ENCODE measurements at regions not wholly inside any gene's neighbourhood (a gene's known extent, or its start where the extent isn't known, plus 50 kb on each side); places are given as distances from the start of the nearest gene placed in this dataset.
"Not testable (repeated sequence)": the region's sequence is repeated elsewhere in the genome, so short reads cannot be mapped to it uniquely, and the experiment has no call there.

DNA sequence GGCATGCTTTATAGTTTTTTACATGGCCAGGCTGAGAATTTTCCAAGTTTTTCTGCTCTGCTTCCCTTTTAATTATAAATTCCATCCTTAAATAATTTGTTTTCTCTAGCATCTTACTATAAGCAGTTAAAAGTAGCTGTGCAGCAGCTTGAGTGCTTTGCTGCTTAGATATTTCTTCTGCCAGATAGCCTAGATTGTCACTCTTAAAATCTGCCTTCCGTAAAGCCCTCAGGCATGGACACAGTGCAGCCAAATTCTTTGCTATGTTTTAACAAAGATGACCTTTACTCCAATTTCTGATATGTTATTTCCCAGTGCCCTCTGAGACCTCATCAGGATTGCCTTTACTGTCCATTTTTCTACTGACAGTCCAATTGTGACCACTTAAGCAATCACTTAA, 92.6 kb upstream of the SGK1 start:
- H3K9me3 Mint-ChIP-seq (ENCODE audit: low read depth, unreplicated experiment), result no peaks in the 10 kb centered on the region
- TF ChIP-seq CTCF (IDR thresholded peaks at IDR 0.05; ENCODE audit: unreplicated experiment), result no peak
- H3K4me1 Mint-ChIP-seq (ENCODE audit: low read depth, unreplicated experiment), result no peaks in the 10 kb centered on the region
- H3K36me3 Mint-ChIP-seq (ENCODE audit: insufficient read depth, unreplicated experiment), result no peaks in the 10 kb centered on the region
- BruUV-seq (replicated peaks), result no TSS peak
- no peak for DNase-seq
- CTCF ChIA-PET, result interaction anchor here (0.7 kb wide), 1 partner anchor 70 kb away, joined by 3 read pairs; no protein-coding TSS in a partner anchor
- H3K4me3 Mint-ChIP-seq (ENCODE audit: low read depth, unreplicated experiment), result no peak overlapping the region
- H3K27me3 Mint-ChIP-seq (ENCODE audit: unreplicated experiment), result no peaks in the 10 kb centered on the region
- no peak overlapping the region for H3K27ac Mint-ChIP-seq (ENCODE audit: unreplicated experiment)
- intact Hi-C loops (cut with micrococcal nuclease; ENCODE audit: unreplicated experiment), result no loop called here

DNA sequence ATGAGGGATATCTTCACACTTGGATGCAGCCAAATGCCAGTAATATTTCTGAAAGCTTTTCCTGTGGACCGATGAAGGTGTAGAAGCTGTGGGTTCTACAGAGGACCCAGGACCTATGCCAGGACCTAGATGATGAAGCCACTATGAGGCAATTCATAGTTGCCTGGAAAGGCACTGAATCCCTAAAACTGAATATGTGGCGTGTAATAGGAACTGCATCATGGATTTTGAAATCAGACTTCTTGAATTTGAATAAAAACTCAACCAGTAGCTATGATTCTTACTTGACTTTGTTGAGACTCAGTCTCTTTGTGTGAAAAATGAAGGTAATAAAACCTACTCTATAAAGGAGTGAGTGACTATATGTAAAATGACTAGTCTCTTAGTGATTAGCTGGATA, 89.9 kb upstream of the SGK1 start:
- no peak for TF ChIP-seq CTCF (IDR thresholded peaks at IDR 0.05; ENCODE audit: unreplicated experiment)
- intact Hi-C loops (cut with micrococcal nuclease; ENCODE audit: unreplicated experiment), result no loop called here
- H3K36me3 Mint-ChIP-seq (ENCODE audit: insufficient read depth, unreplicated experiment), result no peaks in the 10 kb centered on the region
- no peak for DNase-seq
- CTCF ChIA-PET, result no interaction called here
- no TSS peak for BruUV-seq (replicated peaks)
- H3K4me1 Mint-ChIP-seq (ENCODE audit: low read depth, unreplicated experiment), result peaks cover 2% of the 10 kb centered on the region
- H3K9me3 Mint-ChIP-seq (ENCODE audit: low read depth, unreplicated experiment), result no peaks in the 10 kb centered on the region
- H3K27ac Mint-ChIP-seq (ENCODE audit: unreplicated experiment), result no peak overlapping the region
- no peaks in the 10 kb centered on the region for H3K27me3 Mint-ChIP-seq (ENCODE audit: unreplicated experiment)
- no peak overlapping the region for H3K4me3 Mint-ChIP-seq (ENCODE audit: low read depth, unreplicated experiment)

GRCh38 chr6:134406311-134406710, 88.4 kb upstream of the SGK1 start:
- intact Hi-C loops (cut with micrococcal nuclease; ENCODE audit: unreplicated experiment), result no loop called here
- Mint-ChIP-seq H3K36me3 (ENCODE audit: insufficient read depth, unreplicated experiment) (no peaks in the 10 kb centered on the region), H3K4me3 (ENCODE audit: low read depth, unreplicated experiment) (no peak overlapping the region), H3K27me3 (ENCODE audit: unreplicated experiment) (no peaks in the 10 kb centered on the region), H3K9me3 (ENCODE audit: low read depth, unreplicated experiment) (no peaks in the 10 kb centered on the region), H3K27ac (ENCODE audit: unreplicated experiment) (no peak overlapping the region), H3K4me1 (ENCODE audit: low read depth, unreplicated experiment) (peaks cover 12% of the 10 kb centered on the region)
- TF ChIP-seq CTCF (IDR thresholded peaks at IDR 0.05; ENCODE audit: unreplicated experiment), result no peak
- CTCF ChIA-PET, result interaction anchor here (0.5 kb wide), 1 partner anchor 216 kb away, joined by 3 read pairs; no protein-coding TSS in a partner anchor
- no TSS peak for BruUV-seq (replicated peaks)
- DNase-seq, result no peak

DNA sequence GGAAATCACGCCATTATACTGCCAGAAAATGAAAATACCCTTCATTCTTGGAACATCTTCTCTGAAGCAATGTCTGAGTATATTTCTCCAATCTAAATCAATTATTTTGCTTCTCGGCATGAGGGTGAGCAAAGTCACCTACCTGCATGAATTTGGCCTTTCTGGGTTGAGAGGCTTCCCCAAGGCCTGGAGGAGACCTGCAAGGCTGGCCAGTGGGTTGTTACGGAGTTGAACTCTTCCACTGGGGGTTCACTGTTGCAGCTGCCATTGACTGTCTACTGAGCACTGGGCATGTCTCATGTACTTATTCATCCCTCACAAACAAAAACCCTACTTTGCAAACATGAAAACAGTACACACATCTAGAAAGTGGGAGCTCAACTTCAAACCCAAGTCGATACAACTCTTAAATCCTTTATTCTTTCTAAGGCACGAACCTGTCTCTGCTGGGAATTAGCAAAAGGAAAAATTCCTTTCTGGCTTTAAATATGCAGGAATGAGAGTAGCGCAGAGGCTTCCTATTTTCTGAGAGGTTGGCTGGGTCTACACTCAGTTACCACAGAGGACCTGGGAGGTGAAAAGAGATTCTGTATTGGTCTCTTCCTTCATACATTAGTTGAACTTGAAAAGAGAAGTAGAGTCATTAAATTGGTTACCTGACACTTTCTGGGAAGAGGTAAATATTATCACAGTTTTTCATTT, 87.6 kb upstream of the SGK1 start:
- H3K36me3 Mint-ChIP-seq (ENCODE audit: insufficient read depth, unreplicated experiment), result no peaks in the 10 kb centered on the region
- H3K9me3 Mint-ChIP-seq (ENCODE audit: low read depth, unreplicated experiment), result no peaks in the 10 kb centered on the region
- CTCF ChIA-PET, result interaction anchor here (0.5 kb wide), 1 partner anchor 215 kb away, joined by 3 read pairs; no protein-coding TSS in a partner anchor
- H3K4me1 Mint-ChIP-seq (ENCODE audit: low read depth, unreplicated experiment), result peaks cover 18% of the 10 kb centered on the region
- H3K4me3 Mint-ChIP-seq (ENCODE audit: low read depth, unreplicated experiment), result no peak overlapping the region
- DNase-seq, result no peak
- intact Hi-C loops (cut with micrococcal nuclease; ENCODE audit: unreplicated experiment), result no loop called here
- TF ChIP-seq CTCF (IDR thresholded peaks at IDR 0.05; ENCODE audit: unreplicated experiment), result no peak
- no peaks in the 10 kb centered on the region for H3K27me3 Mint-ChIP-seq (ENCODE audit: unreplicated experiment)
- no TSS peak for BruUV-seq (replicated peaks)
- no peak overlapping the region for H3K27ac Mint-ChIP-seq (ENCODE audit: unreplicated experiment)

GRCh38 chr6:134403312-134403711, 85.4 kb upstream of the SGK1 start:
- intact Hi-C loops (cut with micrococcal nuclease; ENCODE audit: unreplicated experiment); BruUV-seq (replicated peaks); H3K27ac Mint-ChIP-seq (ENCODE audit: unreplicated experiment); H3K9me3 Mint-ChIP-seq (ENCODE audit: low read depth, unreplicated experiment); H3K4me3 Mint-ChIP-seq (ENCODE audit: low read depth, unreplicated experiment); CTCF ChIA-PET; DNase-seq; H3K27me3 Mint-ChIP-seq (ENCODE audit: unreplicated experiment); H3K36me3 Mint-ChIP-seq (ENCODE audit: insufficient read depth, unreplicated experiment): not testable (repeated sequence)
- H3K4me1 Mint-ChIP-seq (ENCODE audit: low read depth, unreplicated experiment), result peaks cover 18% of the 10 kb centered on the region
